SW 1271 (cell line): ENCODE measurements at regions not wholly inside any gene's neighbourhood (a gene's known extent, or its start where the extent isn't known, plus 50 kb on each side); places are given as distances from the start of the nearest gene placed in this dataset.
"Not testable (repeated sequence)": the region's sequence is repeated elsewhere in the genome, so short reads cannot be mapped to it uniquely, and the experiment has no call there.

Source experiments
- DNase-seq, 2 experiments: peaks; one replicate each; lab custom pipeline; 2025; lab: John Stamatoyannopoulos, UW

DNA sequence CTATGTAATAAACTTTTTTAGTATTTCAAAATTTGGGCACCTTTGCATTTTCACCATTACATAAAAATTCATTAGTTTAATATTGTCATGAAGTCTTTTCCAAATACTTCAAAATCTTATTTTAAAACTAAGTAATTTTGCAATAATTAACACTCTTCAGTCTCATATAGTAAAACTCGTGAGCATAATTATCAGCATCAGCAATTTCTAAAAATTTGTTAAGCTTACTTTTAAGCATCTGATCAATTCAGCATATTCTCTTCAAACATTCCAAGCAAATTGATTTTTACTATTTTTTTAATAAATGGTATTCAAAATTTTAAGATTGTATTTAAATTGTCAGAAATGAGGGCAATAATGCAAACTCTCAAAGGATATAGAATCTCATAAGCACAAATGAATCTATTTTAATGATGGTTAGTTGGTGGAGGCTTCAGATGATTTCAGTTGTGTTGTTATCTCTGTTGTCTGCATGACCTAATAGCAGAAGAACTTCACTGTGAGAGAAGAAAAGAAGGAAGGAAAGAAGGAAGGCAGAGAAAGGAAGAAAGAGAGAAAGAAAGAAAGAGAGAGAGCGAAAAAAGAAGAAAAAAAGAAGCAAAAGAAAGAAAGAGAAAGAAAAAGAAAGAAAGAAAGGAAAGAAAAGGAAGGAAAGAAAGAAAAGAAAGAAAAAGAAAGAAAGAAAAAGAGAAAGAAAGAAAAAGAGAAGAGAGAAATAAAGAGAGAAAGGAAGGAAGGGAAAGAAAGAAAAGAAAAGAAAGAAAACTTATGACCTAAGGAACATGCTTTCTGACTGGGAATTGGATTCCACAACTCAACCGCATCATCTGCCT is 860.5 kb downstream of the NCAM2 start:
- no peak for DNase-seq

DNA sequence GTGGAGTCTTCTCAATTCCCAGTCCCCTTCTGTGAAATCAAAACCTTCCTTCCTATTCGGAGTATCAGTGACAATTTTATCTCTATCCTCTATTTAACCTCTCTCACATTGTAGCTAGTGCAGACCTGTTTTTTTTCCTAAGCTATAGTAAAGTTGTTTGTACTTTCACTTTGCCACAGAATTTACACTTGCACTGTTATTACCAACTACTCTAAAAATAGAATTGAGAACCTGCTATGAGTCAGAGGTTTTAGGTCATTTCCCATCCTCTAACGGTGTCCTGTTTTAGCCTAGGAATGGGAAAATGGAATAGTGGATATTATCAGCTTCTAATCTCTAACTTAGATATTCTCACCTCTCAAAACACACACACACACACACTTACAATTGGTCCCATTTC is 862.7 kb downstream of the NCAM2 start:
- no peak for DNase-seq

DNA sequence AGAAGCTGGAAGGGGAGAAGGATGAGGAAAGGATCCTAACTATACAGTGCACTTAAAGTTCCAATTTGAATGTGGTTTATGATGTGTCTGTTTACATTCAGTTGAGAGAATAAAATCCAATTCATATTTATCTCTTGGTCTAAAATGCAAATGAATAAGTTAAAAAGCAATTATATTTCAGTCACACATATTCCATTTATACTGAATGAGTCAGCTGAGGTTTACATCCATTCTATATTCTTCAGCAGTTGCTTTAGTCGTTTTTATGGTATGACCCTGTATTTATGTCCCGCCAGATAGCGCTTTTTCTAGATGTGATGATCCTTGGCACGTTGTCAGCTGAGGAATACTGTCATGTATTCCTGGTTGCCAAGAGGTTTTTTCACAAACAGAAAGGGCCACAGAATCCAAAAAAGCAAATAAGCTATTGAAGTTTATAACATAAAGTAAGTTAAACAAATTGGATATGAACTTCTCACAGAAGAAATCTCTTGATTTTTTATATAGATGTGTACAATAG is 866.2 kb downstream of the NCAM2 start:
- no peak for DNase-seq

DNA sequence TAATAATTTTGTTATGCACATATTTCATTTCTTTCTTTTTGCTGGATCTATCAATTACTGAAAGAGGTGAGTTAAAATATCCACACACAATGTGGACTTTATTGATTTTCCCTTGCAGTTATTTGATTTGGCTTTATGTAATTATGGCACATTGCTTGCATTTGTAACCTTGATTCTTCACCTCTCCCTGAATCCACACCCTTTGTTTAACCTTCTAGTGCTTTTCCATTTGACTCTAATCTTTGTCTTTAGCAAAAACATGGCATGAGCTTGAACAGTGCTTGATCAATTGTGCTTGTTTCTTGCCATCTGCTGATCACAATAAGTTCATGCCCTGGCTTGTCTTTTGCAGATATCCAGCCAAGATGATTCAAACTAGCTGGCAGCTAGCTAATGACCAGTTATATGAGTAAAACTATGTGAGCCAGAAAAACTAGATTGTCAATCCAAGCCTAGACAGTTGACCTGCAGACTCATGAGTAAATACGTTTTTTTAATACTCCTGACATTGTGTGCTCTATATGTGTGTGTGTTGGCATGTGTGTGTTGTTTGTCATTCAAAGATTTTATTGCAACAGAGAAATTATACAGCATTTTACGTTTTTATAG is 899.2 kb downstream of the NCAM2 start:
- no peak for DNase-seq

DNA sequence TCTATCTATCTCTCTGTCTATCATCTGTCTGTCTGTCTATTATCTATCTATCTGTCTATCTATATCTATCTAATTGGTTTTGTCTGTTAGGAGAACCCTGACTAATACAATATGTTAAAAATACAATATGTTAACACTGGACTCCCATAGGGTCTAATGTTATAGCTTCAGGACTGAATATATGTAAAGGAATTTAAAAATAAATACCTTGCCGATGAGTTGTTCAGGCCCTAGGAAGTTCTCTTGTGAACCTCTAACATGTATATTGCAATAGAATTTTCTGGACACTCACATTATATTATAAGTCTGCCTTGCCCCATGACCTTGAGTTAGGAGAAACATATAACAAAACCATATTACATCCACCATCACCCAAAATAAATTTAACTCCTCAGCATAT is 900.6 kb downstream of the NCAM2 start:
- no peak for DNase-seq

DNA sequence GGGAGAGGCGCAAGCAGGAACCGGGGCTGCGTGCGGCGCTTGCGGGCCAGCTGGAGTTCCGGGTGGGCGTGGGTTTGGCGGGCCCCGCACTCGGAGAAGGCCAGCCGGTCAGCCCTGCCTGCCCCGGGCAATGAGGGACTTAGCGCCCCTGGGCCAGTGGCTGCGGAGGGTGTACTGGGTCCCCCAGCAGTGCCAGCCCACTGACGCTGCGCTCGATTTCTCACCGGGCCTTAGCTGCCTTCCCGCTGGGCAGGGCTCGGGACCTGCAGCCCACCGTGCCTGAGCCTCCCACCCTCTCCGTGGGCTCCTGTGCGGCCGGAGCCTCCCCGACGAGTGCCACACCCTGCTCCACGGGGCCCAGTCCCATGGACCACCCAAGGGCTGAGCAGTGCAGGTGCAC is 904.2 kb downstream of the NCAM2 start:
- DNase-seq, result not testable (repeated sequence)

DNA sequence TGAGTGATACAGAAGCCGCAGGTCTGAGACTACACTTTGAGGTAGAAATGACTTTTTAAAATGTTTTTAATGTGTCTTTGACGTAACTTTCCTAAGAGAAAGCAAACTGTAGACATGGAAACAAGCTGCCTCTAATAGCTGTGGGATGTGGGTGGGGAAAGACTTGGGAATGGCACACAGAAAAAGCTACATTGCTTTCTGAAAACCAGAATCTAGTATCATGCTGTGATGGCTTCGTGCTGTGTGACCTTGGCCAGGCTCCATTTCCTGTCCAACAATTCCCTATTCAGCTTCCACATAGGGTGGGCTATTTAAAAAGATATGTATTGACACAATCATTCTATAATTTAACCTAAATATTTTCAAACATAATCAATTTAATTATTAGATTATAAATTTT is 909.1 kb downstream of the NCAM2 start:
- no peak for DNase-seq

DNA sequence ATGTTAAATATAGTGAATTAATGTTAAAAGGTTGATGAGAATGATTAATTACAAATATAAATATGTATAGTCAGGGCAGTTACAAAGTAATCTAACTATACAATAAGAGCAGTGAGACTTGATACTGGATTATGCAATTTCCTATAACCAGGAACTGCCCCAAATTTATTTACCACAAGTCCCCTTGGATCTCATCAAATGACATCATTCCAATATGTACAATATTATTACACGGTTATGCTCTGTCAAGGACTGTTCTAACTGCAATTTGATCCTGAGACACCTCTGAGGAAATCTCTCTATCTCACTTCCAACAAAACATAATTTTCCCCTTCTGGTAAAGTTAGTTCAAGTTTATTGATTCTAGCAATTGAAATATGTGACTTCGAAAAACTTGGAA is 917.6 kb downstream of the NCAM2 start:
- no peak for DNase-seq

DNA sequence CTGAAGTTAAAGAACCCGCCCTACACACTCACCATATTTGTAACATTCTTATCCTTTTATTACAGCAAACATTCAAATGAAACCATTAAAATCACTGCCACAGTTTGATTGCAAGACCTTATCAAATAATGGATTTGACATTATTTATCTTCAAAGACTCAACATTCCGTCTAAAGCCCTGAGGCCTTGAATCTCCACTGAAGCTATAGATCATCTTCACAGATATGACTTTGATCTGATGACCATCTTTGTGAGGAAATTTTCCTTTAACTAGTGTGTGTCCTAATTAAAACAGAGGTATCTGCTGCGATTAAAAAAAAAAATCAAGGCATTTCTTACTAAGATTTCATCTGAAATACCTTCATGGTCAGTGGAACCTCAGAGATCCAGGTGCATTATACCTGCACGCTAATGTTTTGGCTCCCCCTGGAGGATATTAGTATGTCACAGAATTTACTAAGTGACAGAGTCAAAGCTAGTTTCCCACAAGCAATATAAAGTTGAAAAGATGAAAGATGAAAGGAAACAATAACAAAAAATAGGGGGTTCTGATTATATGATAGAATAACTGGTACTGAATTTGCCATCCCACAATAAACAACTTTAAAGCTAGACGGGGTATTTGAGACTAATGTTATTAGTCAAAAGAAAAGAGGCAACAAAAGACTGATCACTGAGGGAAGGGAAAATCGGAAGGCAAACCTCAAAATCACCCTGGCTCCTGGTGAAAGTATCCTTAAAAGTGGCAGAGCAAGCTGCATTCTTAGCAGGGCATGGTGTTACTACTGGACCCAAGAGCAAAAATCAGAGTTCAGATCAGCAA is 923.4 kb downstream of the NCAM2 start:
- peak in 1 of 2 experiments; percentile 1 for DNase-seq

DNA sequence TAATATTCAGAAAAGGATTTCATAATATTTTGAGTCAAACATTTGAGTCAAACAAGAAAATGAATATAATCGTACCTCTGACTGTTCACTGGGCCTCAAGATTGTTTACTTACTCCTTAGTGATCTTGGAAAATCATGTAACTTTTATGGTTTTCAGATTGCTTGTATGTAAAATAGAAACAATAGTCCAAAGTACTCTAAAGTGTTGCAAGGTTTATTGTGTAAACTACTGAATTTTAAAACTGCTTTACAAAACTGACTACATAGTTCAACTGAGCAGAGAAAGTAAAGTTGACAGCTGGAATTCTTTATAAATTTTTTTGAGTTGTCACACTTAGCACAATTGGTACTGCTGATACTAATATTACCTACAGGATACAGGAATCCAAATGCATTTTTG is 931.0 kb downstream of the NCAM2 start:
- DNase-seq, result no peak

DNA sequence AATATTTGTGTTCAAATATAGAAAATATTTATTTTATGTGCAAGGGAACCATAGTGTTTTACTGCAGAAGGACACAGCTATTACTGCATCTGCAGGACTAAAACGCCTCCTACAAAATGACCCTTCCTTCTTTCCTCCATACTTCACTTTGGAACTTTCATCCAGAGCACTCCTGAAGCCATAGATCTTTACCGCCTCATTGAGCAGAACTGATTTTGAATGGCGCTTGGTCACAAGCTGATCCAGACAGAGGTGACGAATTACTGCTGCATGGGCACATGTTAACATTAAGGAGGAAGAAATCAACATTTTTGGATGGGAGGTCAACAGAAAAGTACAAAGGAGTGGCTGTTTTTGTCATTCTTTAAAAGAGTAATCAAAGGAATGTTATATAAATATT is 931.6 kb downstream of the NCAM2 start:
- no peak for DNase-seq

DNA sequence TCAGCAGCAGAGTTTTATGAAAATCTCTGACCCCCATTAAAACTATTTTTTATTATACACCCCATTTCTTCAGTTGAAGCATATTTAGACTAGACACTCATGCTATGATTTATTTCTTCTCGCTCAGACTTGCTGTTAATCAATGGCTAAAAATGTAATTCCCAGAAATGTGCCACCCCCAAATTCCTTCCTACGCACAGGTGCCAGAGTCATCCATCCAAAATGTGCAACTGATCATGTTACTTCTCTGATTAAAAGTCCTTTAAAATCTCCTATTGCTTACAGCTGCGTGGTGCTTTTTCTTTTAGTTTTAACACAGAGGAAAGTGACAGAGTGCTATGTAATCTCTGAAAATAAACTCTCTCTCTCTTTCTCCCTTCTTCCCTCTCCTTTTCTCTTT is 954.4 kb downstream of the NCAM2 start:
- DNase-seq, result no peak

DNA sequence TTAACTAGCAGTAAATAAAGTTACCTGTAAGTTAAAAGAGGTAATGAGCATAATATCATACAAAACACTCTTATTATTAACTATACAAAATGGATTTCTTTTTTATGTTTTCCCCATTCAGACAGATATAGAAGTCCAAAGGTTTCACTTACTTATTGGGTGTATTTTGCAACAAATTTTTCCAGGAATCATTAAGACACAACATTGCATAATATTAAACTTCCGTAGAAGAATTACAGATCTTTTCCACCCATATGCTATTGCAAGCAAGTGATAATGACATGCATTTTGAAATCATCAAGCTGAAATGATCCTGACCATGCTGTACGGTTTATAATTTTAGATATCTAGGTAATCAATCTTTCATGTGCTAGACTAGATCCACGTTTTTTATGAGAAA is 957.0 kb downstream of the NCAM2 start:
- no peak for DNase-seq

DNA sequence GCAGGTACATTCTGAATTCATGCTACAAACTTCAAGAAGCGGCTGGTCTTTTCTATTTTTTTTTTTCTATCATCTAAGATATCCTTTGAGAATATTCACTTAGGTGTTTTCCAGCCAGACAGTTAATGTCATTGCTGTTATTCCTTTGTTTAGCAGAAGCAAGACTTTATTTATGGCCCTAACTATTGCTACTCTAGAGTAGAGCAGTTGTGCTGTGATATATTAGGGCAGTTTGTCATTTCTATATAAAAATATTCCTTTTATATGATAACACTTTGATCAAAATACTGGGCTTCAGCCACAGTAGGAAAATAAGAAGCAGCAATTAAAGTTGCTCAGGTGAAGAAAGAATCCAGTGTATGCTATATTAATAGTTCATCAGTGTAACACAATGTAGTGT is 959.3 kb downstream of the NCAM2 start:
- DNase-seq, result no peak

DNA sequence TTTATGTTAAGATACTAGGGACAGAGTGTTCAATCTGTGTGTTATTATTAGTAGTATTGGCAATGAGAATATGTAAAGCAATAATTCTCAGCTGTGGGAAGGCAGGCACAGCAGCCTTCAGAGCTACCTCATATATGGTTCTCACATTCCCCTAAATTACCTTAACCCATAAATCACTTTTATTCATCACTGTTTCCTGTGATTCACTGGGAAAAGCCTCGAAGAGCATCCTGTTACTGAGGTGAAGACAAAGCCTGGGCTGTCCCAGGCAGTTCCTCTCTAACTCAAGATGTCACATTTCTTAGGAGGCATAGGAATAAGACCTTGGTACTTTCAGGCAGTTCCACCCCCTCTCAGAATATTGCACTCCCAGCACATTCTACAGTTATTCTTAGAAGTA is 965.7 kb downstream of the NCAM2 start:
- no peak for DNase-seq

DNA sequence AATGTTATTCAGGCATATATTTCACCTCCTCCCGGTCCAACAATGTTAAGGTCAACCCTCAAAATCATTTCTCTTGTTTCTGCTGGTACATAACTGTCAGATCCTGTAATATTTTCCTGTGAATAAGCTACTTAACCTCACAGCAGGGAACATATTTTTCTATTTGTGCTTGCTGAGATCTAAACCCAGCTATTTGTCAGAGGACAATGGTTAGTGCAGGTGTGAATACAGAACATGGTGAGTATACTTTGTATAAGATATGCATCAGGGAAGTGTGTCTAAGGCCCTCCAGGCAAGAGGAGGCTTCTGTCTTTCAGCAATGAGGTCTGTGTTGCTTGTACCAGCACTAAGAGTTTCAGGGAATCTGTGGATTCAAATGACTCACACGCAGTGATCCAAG is 970.6 kb downstream of the NCAM2 start:
- DNase-seq, result no peak

DNA sequence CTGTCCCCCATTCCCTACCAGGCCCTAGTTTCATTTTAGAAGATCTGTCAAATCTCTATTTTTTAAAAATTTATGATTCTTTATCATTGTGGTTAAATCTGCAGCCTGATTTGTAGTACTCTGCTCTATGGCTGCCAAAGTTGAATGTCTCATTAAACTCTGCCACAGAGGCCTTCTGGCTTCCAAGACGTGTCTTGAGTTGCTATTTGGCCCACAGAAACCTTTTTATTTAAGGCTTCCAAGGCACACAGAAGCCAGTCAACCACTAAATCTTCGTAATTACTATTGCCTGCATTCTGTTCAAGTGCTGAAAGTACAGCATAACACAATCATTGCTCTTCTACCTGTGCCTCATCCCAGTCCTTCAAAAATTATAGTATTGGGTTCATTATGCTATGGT is 971.0 kb downstream of the NCAM2 start:
- no peak for DNase-seq

DNA sequence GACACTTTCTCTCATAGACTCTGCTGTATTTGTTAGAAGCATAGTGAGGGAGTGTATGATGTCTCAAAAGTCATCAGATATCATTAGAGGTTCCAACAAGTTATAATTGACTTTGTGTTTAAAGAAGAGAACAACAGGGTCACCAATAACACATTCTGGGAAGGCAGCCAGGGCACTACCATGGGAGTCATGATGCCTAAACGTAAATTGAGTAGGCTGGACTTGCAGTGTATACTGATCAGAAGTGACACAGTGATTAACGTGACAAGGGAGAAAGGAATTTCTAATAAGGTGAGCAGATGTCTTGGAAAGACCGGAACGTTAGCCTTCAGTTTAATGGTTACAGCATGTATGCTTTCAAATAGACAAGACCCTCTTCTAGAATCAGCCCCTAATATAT is 973.2 kb downstream of the NCAM2 start:
- no peak for DNase-seq

DNA sequence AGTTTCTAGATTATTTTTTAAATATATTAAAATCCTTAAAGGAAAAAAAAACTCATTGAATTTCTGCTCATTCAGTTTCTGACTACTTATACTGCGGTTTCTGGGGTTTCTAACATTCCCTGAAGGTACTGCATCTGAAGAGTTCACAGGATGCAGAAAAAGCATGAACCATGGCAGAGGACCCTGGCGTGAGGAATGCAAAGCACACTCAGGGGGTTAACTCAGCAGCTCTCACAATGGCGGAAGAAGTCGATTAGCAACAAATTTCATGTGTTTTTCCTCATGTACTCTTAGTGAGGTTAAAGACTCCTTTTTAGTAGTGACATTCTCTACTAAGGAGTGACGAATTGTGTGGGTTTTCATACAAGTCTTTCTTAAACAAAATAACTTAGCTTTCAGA is 975.6 kb downstream of the NCAM2 start:
- no peak for DNase-seq

DNA sequence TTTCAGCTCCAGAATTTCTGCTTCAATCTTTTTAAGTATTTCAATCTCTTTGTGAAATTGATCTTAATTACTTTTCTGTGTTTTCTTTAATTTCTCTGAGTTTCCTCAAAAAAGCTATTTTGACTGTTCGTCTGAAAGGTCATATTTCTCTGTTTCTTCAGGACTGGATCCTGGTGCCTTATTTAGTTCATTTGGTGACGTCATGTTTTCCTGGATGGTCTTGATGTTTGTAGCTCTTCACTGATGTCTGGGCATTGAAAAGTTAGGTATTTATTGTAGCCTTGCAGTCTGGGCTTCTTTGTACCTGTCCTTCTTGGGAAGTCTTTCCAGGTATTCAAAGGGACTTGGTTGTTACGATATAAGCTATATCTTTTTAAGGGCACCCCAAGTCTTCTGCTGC is 998.7 kb downstream of the NCAM2 start:
- DNase-seq, result no peak

DNA sequence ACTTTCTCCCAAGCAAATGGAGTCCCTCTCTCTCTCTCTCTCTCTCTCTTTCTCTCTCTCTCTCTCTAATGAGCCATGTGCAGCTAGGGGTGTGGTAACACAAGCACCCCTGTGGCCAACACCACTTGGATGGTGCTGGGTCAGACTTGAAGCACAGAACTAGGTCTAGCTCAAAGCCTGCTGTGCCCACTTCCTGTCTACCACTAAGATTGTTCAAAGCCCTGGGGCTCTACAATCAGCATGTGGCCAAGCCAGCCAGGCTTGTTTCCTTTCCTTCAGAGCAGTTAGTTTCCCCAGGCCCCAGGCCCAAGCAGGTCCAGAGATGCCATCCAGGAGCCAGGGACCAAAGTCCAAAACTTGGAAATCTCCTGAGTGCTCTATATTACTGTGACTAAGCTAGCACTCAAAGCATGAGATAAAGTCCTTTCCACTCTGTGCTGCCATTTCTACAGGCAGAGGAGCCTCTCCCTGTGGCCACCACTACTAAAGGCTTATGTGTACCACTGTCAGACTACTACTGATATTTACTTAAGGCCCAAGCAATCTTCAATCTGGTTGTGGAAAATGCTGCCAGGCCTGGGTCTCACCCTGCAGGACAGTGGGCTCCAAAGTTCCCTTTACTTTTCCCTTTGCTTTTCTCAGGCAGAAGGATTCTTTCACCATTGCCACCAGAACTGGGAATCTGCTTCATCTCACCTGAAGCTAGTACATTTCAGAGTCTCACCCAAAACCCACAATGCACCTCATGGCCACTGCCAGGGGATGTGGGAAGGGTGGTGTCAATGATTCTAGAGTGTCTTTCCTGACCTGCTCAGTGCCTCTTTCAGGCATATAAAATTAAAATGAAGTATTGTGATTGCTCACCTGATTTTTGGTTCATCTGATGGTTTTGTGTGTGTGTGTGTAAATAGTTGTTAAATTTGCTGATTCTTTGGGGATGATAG is 999.5 kb downstream of the NCAM2 start:
- DNase-seq, result no peak

DNA sequence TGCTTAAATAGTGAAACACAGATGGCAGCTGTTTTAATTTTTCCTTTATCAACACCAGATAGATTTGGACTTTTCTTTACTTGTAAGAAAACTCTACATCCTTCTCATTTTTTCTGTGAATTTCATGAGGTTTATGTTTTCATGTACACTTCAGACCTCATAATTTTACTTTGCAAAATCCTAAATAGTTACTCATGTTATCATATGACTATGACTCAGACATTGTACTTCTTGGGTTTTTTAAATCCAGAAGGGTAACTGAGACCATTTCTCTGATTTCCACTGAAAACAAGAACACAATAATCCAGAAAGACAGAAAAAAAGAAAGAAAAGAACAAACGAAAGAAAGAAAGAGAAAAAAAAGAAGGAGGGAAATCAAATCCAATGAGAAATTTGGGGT is 1021.6 kb downstream of the NCAM2 start:
- no peak for DNase-seq
